HCT116 (cell line): ENCODE measurements at regions not wholly inside any gene's neighbourhood (a gene's known extent, or its start where the extent isn't known, plus 50 kb on each side); places are given as distances from the start of the nearest gene placed in this dataset.

Experiments
- ATAC-seq: fragments of 200-7000 bp; cut with Tn5 transposase; 2 replicates; pipeline ENCODE4 v1.9.1; 2020; ENCODE audit warnings: mild to moderate bottlenecking, moderate library complexity
- BruUV-seq: library from RNA; stranded (reverse); fragments of 400-500 nt; replicated peaks from 2 replicates; lab custom pipeline; 2021; lab: Mats Ljungman, UMichigan
- CTCF ChIA-PET: fragments of 300-600 bp; sonication (Branson Sonifier 250); formaldehyde crosslinking; loops from one replicate; lab custom pipeline; 2021; ENCODE audit warnings: antibody characterized with exemption; lab: Charles Lee
- POLR2A ChIA-PET: fragments of 300-600, 350-600 bp; sonication (Branson Sonifier 250); formaldehyde crosslinking; loops from one replicate; lab custom pipeline; 2021; ENCODE audit warnings: antibody characterized with exemption; lab: Charles Lee
- RAD21 ChIA-PET, 2 experiments: fragments of 300-600 bp; sonication (Branson Sonifier 250); formaldehyde crosslinking; loops; one replicate each; lab custom pipeline; 2023; ENCODE audit warnings: low total read pairs in 2 of 2; ENCODE audit not compliant: uncharacterized antibody in 2 of 2, unreplicated experiment in 2 of 2, low non-redundant PET in 1 of 2; lab: Charles Lee
- DNase-seq: peaks from one replicate; pipeline ENCODE4 v3.0.0-alpha.2; 2010; ENCODE audit warnings: low read depth, low spot score
- H2AFZ ChIP-seq: fragments of 200-600 bp; shearing (Covaris generic), sonication (generic); 2 replicates; pipeline ENCODE4 v1.6.1; 2017; ENCODE audit warnings: low read depth, mixed run types, mixed read lengths, antibody characterized with exemption, low read length; ENCODE audit not compliant: poor library complexity, severe bottlenecking
- H3K27ac ChIP-seq: 2 replicates; pipeline ENCODE4 v1.5.1; 2012; ENCODE audit warnings: low read depth, low read length
- H3K27me3 ChIP-seq: fragments of 200-600 bp; sonication (generic); 2 replicates; pipeline ENCODE4 v1.6.1; 2016; ENCODE audit warnings: mixed run types, low read length, mixed read lengths; ENCODE audit not compliant: insufficient read depth
- H3K36me3 ChIP-seq, 2 experiments: fragments of 200-500 bp in 1 of 2; fragments of 200-600 bp in 1 of 2; sonication (Bioruptor generic) in 1 of 2; sonication (generic) in 1 of 2; 2 replicates each; pipeline versions ENCODE4 v1.5.1 to v1.6.1; 2014 to 2016; ENCODE audit warnings: low read length in 2 of 2, inconsistent platforms in 1 of 2, mixed read lengths in 1 of 2, mixed run types in 1 of 2; ENCODE audit not compliant: insufficient read depth in 2 of 2, control insufficient read depth in 1 of 2
- H3K4me1 ChIP-seq, 2 experiments: fragments of 200-600 bp in 1 of 2; sonication (generic) in 1 of 2; 2 replicates each; pipeline versions ENCODE4 v1.5.1 to v1.6.1; 2012 to 2017; ENCODE audit warnings: low read length in 2 of 2, inconsistent platforms in 1 of 2, mild to moderate bottlenecking in 1 of 2, mixed read lengths in 1 of 2, mixed run types in 1 of 2, moderate library complexity in 1 of 2; ENCODE audit not compliant: insufficient read depth in 2 of 2, control insufficient read depth in 1 of 2
- H3K4me2 ChIP-seq: fragments of 200-600 bp; sonication (generic); 2 replicates; pipeline ENCODE4 v1.6.1; 2017; ENCODE audit warnings: mixed run types, low read length, mixed read lengths
- H3K4me3 ChIP-seq, 2 experiments: fragments of 200-600 bp in 1 of 2; sonication (generic) in 1 of 2; replicated peaks in 1 of 2; 2 replicates each; pipeline ENCODE4 v1.5.1; 2011 to 2016; ENCODE audit warnings: low read length in 2 of 2, control low read depth in 1 of 2, low read depth in 1 of 2, mild to moderate bottlenecking in 1 of 2, mixed read lengths in 1 of 2, mixed run types in 1 of 2
- H3K79me2 ChIP-seq: fragments of 200-600 bp; sonication (generic); 2 replicates; pipeline ENCODE4 v1.6.1; 2017; ENCODE audit warnings: mild to moderate bottlenecking, mixed run types, low read length, moderate library complexity, mixed read lengths; ENCODE audit not compliant: insufficient read depth
- H3K9ac ChIP-seq: fragments of 200-600 bp; sonication (generic); 2 replicates; pipeline ENCODE4 v1.6.1; 2016; ENCODE audit warnings: low read length, mixed read lengths
- H3K9me2 ChIP-seq: fragments of 200-600 bp; sonication (generic), shearing (Covaris generic); 2 replicates; pipeline ENCODE4 v1.6.1; 2017; ENCODE audit warnings: mixed run types, mild to moderate bottlenecking, moderate library complexity; ENCODE audit not compliant: insufficient read depth
- H3K9me3 ChIP-seq, 2 experiments: fragments of 200-500 bp in 1 of 2; fragments of 200-600 bp in 1 of 2; sonication (Bioruptor generic) in 1 of 2; sonication (generic) in 1 of 2; 2 replicates each; pipeline ENCODE4 v1.6.1; 2014 to 2017; ENCODE audit warnings: low read length in 2 of 2, mixed read lengths in 2 of 2, inconsistent platforms in 1 of 2, low read depth in 1 of 2, mild to moderate bottlenecking in 1 of 2, mixed run types in 1 of 2, moderate library complexity in 1 of 2; ENCODE audit not compliant: control insufficient read depth in 1 of 2, insufficient read depth in 1 of 2
- H4K20me1 ChIP-seq: fragments of 200-600 bp; sonication (generic), shearing (Covaris generic); 2 replicates; pipeline ENCODE4 v1.6.1; 2017; ENCODE audit warnings: mixed run types, mild to moderate bottlenecking, moderate library complexity; ENCODE audit not compliant: insufficient read depth
- CTCF ChIP-seq, 3 experiments: fragments of 200-600 bp in 1 of 3; sonication (generic) in 1 of 3; IDR thresholded peaks in 2 of 3; conservative IDR thresholded peaks in 1 of 3; 2 replicates each; pipeline ENCODE4 v1.5.1; 2012 to 2017; ENCODE audit warnings: low read depth in 2 of 3, low read length in 2 of 3, antibody characterized with exemption in 1 of 3, borderline replicate concordance in 1 of 3, control low read depth in 1 of 3, mild to moderate bottlenecking in 1 of 3, mixed read lengths in 1 of 3, mixed run types in 1 of 3, moderate library complexity in 1 of 3; ENCODE audit not compliant: insufficient read depth in 1 of 3
- SP1 ChIP-seq: IDR thresholded peaks from 2 replicates; pipeline ENCODE4 v1.6.1; 2012; ENCODE audit warnings: low read depth
- SRF ChIP-seq: IDR thresholded peaks from 2 replicates; pipeline ENCODE4 v1.6.1; 2012; ENCODE audit warnings: low read depth
- intact Hi-C: fragments of 100-400 bp; cut with micrococcal nuclease; formaldehyde crosslinking; loops from 2 replicates; pipeline ENCODE4 v1.10.0; 2022

GRCh38 chr7:71019706-71020105 lies 112.2 kb upstream of the GALNT17 start:
- no peak overlapping the region for H3K4me3 ChIP-seq
- H3K9me2 ChIP-seq = no peaks in the 10 kb centered on the region
- H3K27ac ChIP-seq = no peak overlapping the region
- H3K79me2 ChIP-seq = no peaks in the 10 kb centered on the region
- no peak overlapping the region for H3K9ac ChIP-seq
- H3K27me3 ChIP-seq = no peaks in the 10 kb centered on the region
- no TSS peak for BruUV-seq
- peaks cover 0 to 3% of the 10 kb centered on the region in 2 experiments; a peak in 2 of 4 replicates for H3K9me3 ChIP-seq
- no peak overlapping the region for H2AFZ ChIP-seq
- H3K4me2 ChIP-seq = no peak overlapping the region
- TF ChIP-seq CTCF (IDR thresholded peaks at IDR 0.05 in 2 of 3, conservative IDR thresholded peaks at IDR 0.05 in 1 of 3; ENCODE audit: borderline replicate concordance in 1 of 3, insufficient read depth in 1 of 3, low read depth in 2 of 3, low read length in 2 of 3) = no peak
- TF ChIP-seq, all 23 proteins: peak for 0
- Histone ChIP-seq H3K36me3 (no peaks in the 10 kb centered on the region), H4K20me1 (no peaks in the 10 kb centered on the region), H3K4me1 (no peaks in the 10 kb centered on the region)
- intact Hi-C loops = no loop called here
- ChIA-PET CTCF (no interaction called here), POLR2A (no interaction called here), RAD21 (no interaction called here)
- DNase-seq = no peak
- no peak for ATAC-seq

- TF ChIP-seq SRF = no peak
- no peak for TF ChIP-seq SP1
- TF ChIP-seq, all 23 proteins: peak for 0
- BruUV-seq = no TSS peak
- H2AFZ ChIP-seq = no peak overlapping the region
- peaks cover 0 to 6% of the 10 kb centered on the region in 2 experiments; a peak in 2 of 4 replicates for H3K9me3 ChIP-seq
- H3K4me3 ChIP-seq = no peak overlapping the region
- no peaks in the 10 kb centered on the region for H4K20me1 ChIP-seq
- no peaks in the 10 kb centered on the region for H3K27me3 ChIP-seq
- H3K9me2 ChIP-seq = no peaks in the 10 kb centered on the region
- H3K36me3 ChIP-seq = no peaks in the 10 kb centered on the region
- no peaks in the 10 kb centered on the region for H3K4me1 ChIP-seq
- ChIA-PET CTCF (no interaction called here), RAD21 (no interaction called here), POLR2A (no interaction called here)
- H3K9ac ChIP-seq = no peak overlapping the region
- H3K27ac ChIP-seq = no peak overlapping the region
- no peak for DNase-seq
- intact Hi-C loops = no loop called here
- H3K4me2 ChIP-seq = no peak overlapping the region
- no peaks in the 10 kb centered on the region for H3K79me2 ChIP-seq
- no peak for ATAC-seq
Observed at GRCh38 chr7:71021131-71021530, 110.8 kb upstream of the GALNT17 start.
